ENCODE measurements at regions not wholly inside any gene's neighbourhood (a gene's known extent, or its start where the extent isn't known, plus 50 kb on each side); places are given as distances from the start of the nearest gene placed in this dataset.

- no peak for DNase-seq (ENCODE audit: extremely low read depth, low read depth)
- TF ChIP-seq, protein P1, sequence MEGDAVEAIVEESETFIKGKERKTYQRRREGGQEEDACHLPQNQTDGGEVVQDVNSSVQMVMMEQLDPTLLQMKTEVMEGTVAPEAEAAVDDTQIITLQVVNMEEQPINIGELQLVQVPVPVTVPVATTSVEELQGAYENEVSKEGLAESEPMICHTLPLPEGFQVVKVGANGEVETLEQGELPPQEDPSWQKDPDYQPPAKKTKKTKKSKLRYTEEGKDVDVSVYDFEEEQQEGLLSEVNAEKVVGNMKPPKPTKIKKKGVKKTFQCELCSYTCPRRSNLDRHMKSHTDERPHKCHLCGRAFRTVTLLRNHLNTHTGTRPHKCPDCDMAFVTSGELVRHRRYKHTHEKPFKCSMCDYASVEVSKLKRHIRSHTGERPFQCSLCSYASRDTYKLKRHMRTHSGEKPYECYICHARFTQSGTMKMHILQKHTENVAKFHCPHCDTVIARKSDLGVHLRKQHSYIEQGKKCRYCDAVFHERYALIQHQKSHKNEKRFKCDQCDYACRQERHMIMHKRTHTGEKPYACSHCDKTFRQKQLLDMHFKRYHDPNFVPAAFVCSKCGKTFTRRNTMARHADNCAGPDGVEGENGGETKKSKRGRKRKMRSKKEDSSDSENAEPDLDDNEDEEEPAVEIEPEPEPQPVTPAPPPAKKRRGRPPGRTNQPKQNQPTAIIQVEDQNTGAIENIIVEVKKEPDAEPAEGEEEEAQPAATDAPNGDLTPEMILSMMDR (IDR thresholded peaks at IDR 0.05; ENCODE audit: low read depth, low read length) = no peak; the same call in none of the 2 replicates
These were observed 172.8 kb upstream of the CXCL13 start for GRCh38 chr4:77432717-77433417.

DNA sequence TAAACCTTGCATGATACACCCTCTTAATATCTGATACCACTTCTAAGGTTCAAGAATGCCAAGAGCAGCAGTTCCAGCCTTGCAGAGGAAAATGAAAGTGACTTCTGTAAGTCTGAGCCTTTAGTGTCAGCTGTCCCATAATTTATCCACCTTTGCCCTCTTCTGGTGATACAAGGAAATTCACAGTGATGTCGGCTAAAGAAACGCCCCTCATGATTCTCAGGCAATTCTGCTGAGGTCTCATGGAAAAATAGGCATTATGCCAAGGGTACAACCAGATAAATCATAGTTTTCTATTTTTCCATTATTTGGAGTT lies 172.2 kb upstream of the CXCL13 start:
- TF ChIP-seq, protein P1 (IDR thresholded peaks at IDR 0.05; ENCODE audit: low read depth, low read length) = peak; percentile 55
- peak; percentile 25 for DNase-seq (ENCODE audit: extremely low read depth, low read depth)

DNA sequence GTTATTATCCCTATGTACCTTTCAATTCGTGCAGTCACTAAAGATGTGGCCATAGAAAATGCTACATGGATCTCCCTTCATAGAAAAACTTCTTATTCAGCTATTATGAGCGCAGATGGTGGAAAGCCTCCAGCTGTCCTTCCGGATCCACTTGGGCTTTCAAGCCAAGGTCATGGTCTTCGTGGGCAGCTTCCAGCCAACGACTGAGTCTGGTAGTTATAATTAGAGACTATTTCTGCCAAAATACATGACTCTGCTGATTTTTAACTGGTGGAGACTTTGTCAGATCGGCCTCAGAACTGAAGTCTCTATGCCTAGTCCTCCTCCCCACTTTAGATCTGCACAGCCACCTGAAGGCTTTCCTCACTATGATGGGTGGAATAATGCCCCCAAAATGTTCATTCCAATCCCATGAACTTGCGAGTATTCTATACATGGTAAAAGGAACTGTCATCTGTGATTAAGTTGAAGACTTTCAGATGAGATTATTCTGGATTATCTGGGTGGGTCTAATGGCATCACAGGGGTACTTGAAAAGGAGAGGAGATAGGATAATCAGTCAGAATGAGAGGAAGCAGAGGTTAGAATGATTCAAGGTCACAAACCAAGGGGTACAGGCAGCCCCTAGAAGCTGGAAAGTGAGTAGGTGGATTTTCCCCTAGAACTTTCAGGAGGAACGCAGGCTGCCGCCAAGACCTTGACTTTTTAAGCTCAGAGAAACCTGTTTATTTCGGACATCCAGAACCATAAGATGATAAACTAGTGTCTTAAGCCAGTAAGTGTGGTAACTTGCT lies 171.1 kb upstream of the CXCL13 start:
- DNase-seq (ENCODE audit: extremely low read depth, low read depth) = no peak
- TF ChIP-seq, protein P1 (IDR thresholded peaks at IDR 0.05; ENCODE audit: low read depth, low read length) = no peak

DNA sequence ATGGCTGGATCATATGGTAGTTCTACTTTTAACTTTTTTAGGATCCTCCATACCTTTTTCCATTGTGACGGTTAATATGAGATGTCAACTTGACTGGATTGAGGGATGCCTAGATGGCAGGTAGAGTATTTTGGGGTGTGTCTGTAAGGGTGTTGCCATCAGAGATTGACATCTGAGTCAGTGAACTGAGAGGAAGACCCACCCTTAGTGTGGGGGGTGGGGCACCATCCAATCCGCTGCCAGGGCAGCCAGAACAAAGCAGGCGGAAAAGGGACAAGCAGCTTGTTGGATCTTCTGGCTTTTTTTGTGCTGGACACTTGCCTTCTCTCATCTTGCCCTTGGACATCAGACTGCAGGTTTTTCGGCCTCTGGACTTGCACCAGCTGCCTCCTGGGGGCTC lies 168.5 kb upstream of the CXCL13 start:
- TF ChIP-seq, protein P1 (IDR thresholded peaks at IDR 0.05; ENCODE audit: low read depth, low read length) = no peak
- DNase-seq (ENCODE audit: extremely low read depth, low read depth) = no peak

DNA sequence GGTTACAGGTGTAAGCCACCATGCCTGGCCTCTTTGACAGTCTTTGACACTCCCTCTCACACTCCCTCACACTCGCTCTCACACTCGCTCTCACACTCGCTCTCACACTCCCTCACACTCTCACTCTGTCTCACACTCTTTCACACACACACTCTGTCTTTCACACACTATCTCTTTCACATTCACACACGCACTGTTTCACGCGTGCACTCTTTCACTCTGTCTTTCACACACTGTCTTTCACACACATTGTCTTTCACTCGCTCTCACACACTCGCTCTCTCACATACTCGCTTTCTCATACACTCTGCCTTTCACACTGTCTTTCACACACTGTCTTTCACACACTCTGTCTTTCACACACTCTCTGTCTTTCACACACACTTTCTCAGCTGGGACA lies 167.1 kb upstream of the CXCL13 start:
- DNase-seq (ENCODE audit: extremely low read depth, low read depth) = no peak
- TF ChIP-seq, protein P1 (IDR thresholded peaks at IDR 0.05; ENCODE audit: low read depth, low read length) = no peak

- TF ChIP-seq, protein P1 (IDR thresholded peaks at IDR 0.05; ENCODE audit: low read depth, low read length) = no peak
- DNase-seq (ENCODE audit: extremely low read depth, low read depth) = peak; percentile 44
These were observed 161.7 kb upstream of the CXCL13 start for GRCh38 chr4:77443941-77444340.

GRCh38 chr4:77445823-77446222 lies 159.8 kb upstream of the CXCL13 start:
- no peak for DNase-seq (ENCODE audit: extremely low read depth, low read depth)
- TF ChIP-seq, protein P1 (IDR thresholded peaks at IDR 0.05; ENCODE audit: low read depth, low read length) = no peak
